Right lobe of liver (tissue), 6 donors: ENCODE measurements at regions not wholly inside any gene's neighbourhood (a gene's known extent, or its start where the extent isn't known, plus 50 kb on each side); places are given as distances from the start of the nearest gene placed in this dataset.

ENCODE experiments used
- ATAC-seq, 4 donors: fragments of 200-7000 bp; cut with Tn5 transposase; one replicate each; pipeline ENCODE4 v1.9.1; 2020; ENCODE audit warnings: mild to moderate bottlenecking in 4 of 4, moderate library complexity in 4 of 4
- DNase-seq, 3 donors: peaks; one replicate each; pipeline ENCODE4 v3.0.0-alpha.2; 2020
- H3K27ac ChIP-seq, 3 donors: fragments of 200-600 bp; one replicate each; pipeline ENCODE4 v1.8.0; 2022
- H3K27me3 ChIP-seq, 2 donors: fragments of 200-600 bp; one replicate each; pipeline ENCODE4 v1.8.0; 2022
- H3K36me3 ChIP-seq, 4 donors: fragments of 200-600 bp; sonication (generic) in 1 of 4; one replicate each; pipeline versions ENCODE4 v1.5.1 to v1.8.0; 2017 to 2022; ENCODE audit warnings: control low read depth in 1 of 4
- H3K4me1 ChIP-seq, 4 donors: fragments of 200-600 bp; sonication (generic) in 1 of 4; one replicate each; pipeline versions ENCODE4 v1.5.1 to v1.8.0; 2017 to 2022; ENCODE audit warnings: control low read depth in 1 of 4
- H3K4me3 ChIP-seq, 3 donors: fragments of 200-600 bp; one replicate each; pipeline ENCODE4 v1.8.0; 2022
- H3K9me3 ChIP-seq, 4 donors: fragments of 200-600 bp; sonication (generic) in 1 of 4; one replicate each; pipeline versions ENCODE4 v1.5.1 to v1.8.0; 2017 to 2022; ENCODE audit warnings: control low read depth in 1 of 4
- CTCF ChIP-seq, 4 donors: fragments of 200-600 bp in 3 of 4; fragments of 450-650 bp in 1 of 4; IDR thresholded peaks; one replicate each; pipeline versions ENCODE4 v1.5.1 to v1.8.0; 2016 to 2022; ENCODE audit warnings: antibody characterized with exemption in 4 of 4, mild to moderate bottlenecking in 2 of 4
- POLR2A ChIP-seq: fragments of 450-650 bp; IDR thresholded peaks from one replicate; pipeline ENCODE4 v1.6.1; 2017; ENCODE audit warnings: antibody characterized with exemption, mild to moderate bottlenecking
- WGBS: methylation state at CpG from one replicate; pipeline ENCODE4 v1.1.6; 2018; ENCODE audit warnings: low coverage, low lambda C conversion rate; ENCODE audit not compliant: insufficient coverage; ENCODE audit errors: missing lambda C conversion rate; 5-methylcytosine and 5-hydroxymethylcytosine counted together
- intact Hi-C, 2 donors: fragments of 100-400 bp; cut with DNase I; formaldehyde crosslinking; loops; one replicate each; pipeline versions ENCODE4 v1.11.2 to v1.14.1; 2022
- donor health status: DM: no; HTN: yes; CAD: no.
- donor health status: DM: no; HTN: no; CAD: no.
- donor health status: DM: no; HTN: no; CAD: no.
- donor health status: DM: no; HTN: yes; CAD: no.
- donor health status: DM: no; HTN: yes; CAD: no.

- Histone ChIP-seq H3K27me3 (no peaks in the 10 kb centered on the region), H3K4me1 (no peaks in the 10 kb centered on the region), H3K27ac (no peak overlapping the region), H3K4me3 (no peak overlapping the region), H3K36me3 (no peaks in the 10 kb centered on the region), H3K9me3 (no peaks in the 10 kb centered on the region)
- ATAC-seq = no peak
- no peak for DNase-seq
- 46% methylated on average over 1 of the region's 1 CpG for WGBS
- TF ChIP-seq POLR2A = no peak
- TF ChIP-seq CTCF (IDR thresholded peaks at IDR 0.05) = no peak
- intact Hi-C loops = no loop called here
Observed at GRCh38 chr3:82038556-82038955, 277.1 kb upstream of the GBE1 start.

GRCh38 chr3:82033186-82033585 lies 271.7 kb upstream of the GBE1 start:
- ATAC-seq = no peak
- H3K27ac ChIP-seq = no peak overlapping the region

GRCh38 chr3:82031596-82031995 lies 270.2 kb upstream of the GBE1 start:
- Histone ChIP-seq H3K9me3 (no peaks in the 10 kb centered on the region), H3K4me1 (no peaks in the 10 kb centered on the region), H3K36me3 (no peaks in the 10 kb centered on the region), H3K4me3 (no peak overlapping the region), H3K27ac (no peak overlapping the region), H3K27me3 (no peaks in the 10 kb centered on the region)
- no peak for DNase-seq
- no peak for ATAC-seq
- TF ChIP-seq CTCF (IDR thresholded peaks at IDR 0.05) (no peak), POLR2A (no peak)
- intact Hi-C loops = no loop called here

More at GRCh38 chr3:82033186-82033585, 271.7 kb upstream of the GBE1 start:
- DNase-seq = no peak
- H3K27me3 ChIP-seq = no peaks in the 10 kb centered on the region
- H3K36me3 ChIP-seq = no peaks in the 10 kb centered on the region
- H3K9me3 ChIP-seq = no peaks in the 10 kb centered on the region
- no peaks in the 10 kb centered on the region for H3K4me1 ChIP-seq
- no peak overlapping the region for H3K4me3 ChIP-seq
- intact Hi-C loops = no loop called here
- no peak for TF ChIP-seq CTCF (IDR thresholded peaks at IDR 0.05)
- TF ChIP-seq POLR2A = no peak
- WGBS = 72% methylated on average over 4 of the region's 4 CpGs

GRCh38 chr3:82030916-82031315 lies 269.5 kb upstream of the GBE1 start:
- Histone ChIP-seq H3K4me3 (no peak overlapping the region), H3K36me3 (no peaks in the 10 kb centered on the region), H3K9me3 (no peaks in the 10 kb centered on the region), H3K27ac (no peak overlapping the region), H3K4me1 (no peaks in the 10 kb centered on the region), H3K27me3 (no peaks in the 10 kb centered on the region)
- WGBS = 78% methylated on average over 5 of the region's 5 CpGs
- intact Hi-C loops = no loop called here
- TF ChIP-seq POLR2A (no peak), CTCF (IDR thresholded peaks at IDR 0.05) (no peak)
- no peak for ATAC-seq
- no peak for DNase-seq

GRCh38 chr3:82022836-82023235 lies 261.4 kb upstream of the GBE1 start:
- no peak for TF ChIP-seq CTCF (IDR thresholded peaks at IDR 0.05)
- no peak for TF ChIP-seq POLR2A
- no peak overlapping the region for H3K27ac ChIP-seq
- no peaks in the 10 kb centered on the region for H3K27me3 ChIP-seq
- H3K4me3 ChIP-seq = no peak overlapping the region
- H3K36me3 ChIP-seq = no peaks in the 10 kb centered on the region
- no peaks in the 10 kb centered on the region for H3K4me1 ChIP-seq
- intact Hi-C loops = no loop called here
- DNase-seq (no peak), ATAC-seq (no peak)
- no peaks in the 10 kb centered on the region for H3K9me3 ChIP-seq
- WGBS = 68% methylated on average over 3 of the region's 3 CpGs
